ENCODE measurements at regions not wholly inside any gene's neighbourhood (a gene's known extent, or its start where the extent isn't known, plus 50 kb on each side); places are given as distances from the start of the nearest gene placed in this dataset.

- no peak for TF ChIP-seq CTCF (conservative IDR thresholded peaks at IDR 0.05)
- Histone ChIP-seq H3K4me3 (ENCODE audit: low read length) (no peak overlapping the region), H3K9me3 (ENCODE audit: control insufficient read depth, low read length) (peaks cover 23% of the 10 kb centered on the region), H3K27me3 (ENCODE audit: control insufficient read depth, insufficient read depth, low read length, poor library complexity, severe bottlenecking) (no peaks in the 10 kb centered on the region), H3K36me3 (ENCODE audit: control insufficient read depth, insufficient read depth, low read length) (no peaks in the 10 kb centered on the region), H3K27ac (ENCODE audit: low read depth, low read length) (no peak overlapping the region), H3K9ac (ENCODE audit: extremely low read depth, low read length, poor library complexity, severe bottlenecking) (no peak overlapping the region), H3K4me1 (ENCODE audit: control insufficient read depth, insufficient read depth, low read length) (peaks cover 21% of the 10 kb centered on the region)
- no peak overlapping the region for H3K27ac Mint-ChIP-seq
- no peaks in the 10 kb centered on the region for H3K27me3 Mint-ChIP-seq (ENCODE audit: insufficient read depth)
- peak; percentile 54 for DNase-seq
- 83 to 87% methylated on average over 1 to 3 of the region's 3 CpGs for WGBS, 2 experiments (ENCODE audit: insufficient coverage in 1 of 2, insufficient read length in 1 of 2)
- H3K9me3 Mint-ChIP-seq: peaks cover 18% of the 10 kb centered on the region
- peaks cover 58% of the 10 kb centered on the region for H3K4me1 Mint-ChIP-seq
- no peak overlapping the region for H3K4me3 Mint-ChIP-seq
- no peaks in the 10 kb centered on the region for H3K36me3 Mint-ChIP-seq (ENCODE audit: low read depth)
Measured at GRCh38 chr2:136213836-136214235, 95.9 kb upstream of the CXCR4 start.

DNA sequence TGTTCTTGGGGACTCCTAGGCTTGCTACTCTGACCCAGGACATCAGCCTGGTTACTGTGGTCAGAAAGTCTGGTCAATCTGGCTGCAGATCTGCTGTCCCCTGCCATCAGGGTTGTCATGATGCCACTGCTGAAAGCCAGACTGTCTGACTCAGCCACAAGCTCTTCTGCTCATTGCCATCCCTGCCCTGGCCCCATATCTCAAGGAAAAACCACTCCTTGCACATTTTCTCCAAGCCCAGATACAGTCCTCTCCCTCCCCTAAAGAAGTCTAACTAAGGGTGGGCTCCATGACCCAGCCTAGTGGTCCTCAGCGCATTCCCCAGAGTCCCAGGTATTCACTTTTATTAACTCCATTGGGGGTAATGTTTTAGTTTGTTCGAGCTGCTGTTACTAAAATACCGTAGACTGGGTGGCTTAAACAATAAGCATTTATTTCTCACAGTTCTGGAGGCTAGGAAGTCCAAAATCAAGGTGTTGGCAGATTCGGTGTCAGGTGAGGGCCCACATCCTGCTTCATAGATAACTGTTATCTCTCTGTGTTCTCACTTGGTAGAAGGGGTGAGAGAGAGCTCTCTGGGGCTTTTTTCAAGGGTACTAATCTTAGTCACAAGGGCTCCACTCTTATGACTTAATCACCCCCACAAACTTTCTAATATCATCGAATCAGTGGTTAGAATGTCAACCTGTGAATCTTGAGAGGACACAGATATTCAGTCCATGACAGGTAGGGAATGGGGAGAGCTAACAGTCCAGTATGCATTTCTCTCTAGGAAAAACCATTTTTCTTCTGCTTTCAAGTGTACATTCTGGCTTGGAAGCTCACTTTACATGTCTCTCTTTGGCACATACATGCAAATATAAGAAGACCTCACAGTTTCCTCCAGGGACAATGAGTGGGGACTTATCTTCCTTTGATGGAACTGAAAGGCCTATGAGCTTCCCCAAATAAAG, 94.8 kb upstream of the CXCR4 start:
- peak overlapping the region; percentile 2 for H3K27ac Mint-ChIP-seq
- peaks cover 14% of the 10 kb centered on the region for H3K4me1 ChIP-seq (ENCODE audit: control insufficient read depth, insufficient read depth, low read length)
- peaks cover 49% of the 10 kb centered on the region for H3K4me1 Mint-ChIP-seq
- H3K4me3 ChIP-seq (ENCODE audit: low read length): no peak overlapping the region
- no peaks in the 10 kb centered on the region for H3K27me3 ChIP-seq (ENCODE audit: control insufficient read depth, insufficient read depth, low read length, poor library complexity, severe bottlenecking)
- H3K9me3 Mint-ChIP-seq: peaks cover 22% of the 10 kb centered on the region
- peaks cover 23% of the 10 kb centered on the region for H3K9me3 ChIP-seq (ENCODE audit: control insufficient read depth, low read length)
- H3K36me3 Mint-ChIP-seq (ENCODE audit: low read depth): no peaks in the 10 kb centered on the region
- no peak overlapping the region for H3K4me3 Mint-ChIP-seq
- 54 to 71% methylated on average over 4 to 5 of the region's 5 CpGs for WGBS, 2 experiments (ENCODE audit: insufficient coverage in 1 of 2, insufficient read length in 1 of 2)
- H3K27me3 Mint-ChIP-seq (ENCODE audit: insufficient read depth): no peaks in the 10 kb centered on the region
- H3K9ac ChIP-seq (ENCODE audit: extremely low read depth, low read length, poor library complexity, severe bottlenecking): no peak overlapping the region
- H3K36me3 ChIP-seq (ENCODE audit: control insufficient read depth, insufficient read depth, low read length): no peaks in the 10 kb centered on the region
- DNase-seq: no peak
- H3K27ac ChIP-seq (ENCODE audit: low read depth, low read length): no peak overlapping the region
- no peak for TF ChIP-seq CTCF (conservative IDR thresholded peaks at IDR 0.05)

DNA sequence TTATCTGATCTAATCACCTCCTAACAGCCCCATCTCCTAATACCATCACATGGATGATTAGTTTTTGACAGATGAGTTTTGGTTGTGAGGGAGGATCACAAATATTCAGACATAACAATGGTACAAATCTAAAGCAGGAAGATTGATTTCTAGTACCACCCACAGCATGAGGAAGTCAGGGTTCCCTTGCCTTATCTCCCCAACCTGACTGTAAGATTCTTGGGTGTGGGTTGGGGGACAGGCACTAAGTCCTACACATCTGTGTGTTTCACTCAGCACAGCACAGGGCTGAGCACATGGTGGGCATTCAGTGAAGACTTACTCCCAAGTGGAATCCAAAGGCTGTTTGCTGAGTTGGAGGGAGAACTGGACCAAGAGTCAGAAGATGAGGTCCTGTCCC, 93.8 kb upstream of the CXCR4 start:
- Histone ChIP-seq H3K36me3 (ENCODE audit: control insufficient read depth, insufficient read depth, low read length) (no peaks in the 10 kb centered on the region), H3K4me3 (ENCODE audit: low read length) (peak overlapping the region; percentile 62), H3K27ac (ENCODE audit: low read depth, low read length) (no peak overlapping the region), H3K4me1 (ENCODE audit: control insufficient read depth, insufficient read depth, low read length) (peaks cover 14% of the 10 kb centered on the region), H3K27me3 (ENCODE audit: control insufficient read depth, insufficient read depth, low read length, poor library complexity, severe bottlenecking) (no peaks in the 10 kb centered on the region), H3K9ac (ENCODE audit: extremely low read depth, low read length, poor library complexity, severe bottlenecking) (no peak overlapping the region), H3K9me3 (ENCODE audit: control insufficient read depth, low read length) (peaks cover 23% of the 10 kb centered on the region)
- Mint-ChIP-seq H3K27me3 (ENCODE audit: insufficient read depth) (no peaks in the 10 kb centered on the region), H3K27ac (no peak overlapping the region), H3K9me3 (peaks cover 22% of the 10 kb centered on the region), H3K4me1 (peaks cover 46% of the 10 kb centered on the region), H3K4me3 (no peak overlapping the region), H3K36me3 (ENCODE audit: low read depth) (no peaks in the 10 kb centered on the region)
- DNase-seq: no peak
- TF ChIP-seq CTCF (conservative IDR thresholded peaks at IDR 0.05): no peak
